ENCODE measurements at regions not wholly inside any gene's neighbourhood (a gene's known extent, or its start where the extent isn't known, plus 50 kb on each side); places are given as distances from the start of the nearest gene placed in this dataset.

GRCh38 chr3:152671446-152672319 lies 163.2 kb upstream of the P2RY1 start:
- TF ChIP-seq CSRNP3 (CRISPR knock-in tag; IDR thresholded peaks at IDR 0.05) (no peak), TOX (CRISPR knock-in tag; IDR thresholded peaks at IDR 0.05; ENCODE audit: borderline replicate concordance) (no peak), POU6F1 (CRISPR knock-in tag; IDR thresholded peaks at IDR 0.05; ENCODE audit: borderline replicate concordance, low read depth) (no peak), ARNTL (CRISPR knock-in tag; IDR thresholded peaks at IDR 0.05; ENCODE audit: borderline replicate concordance, low read depth) (no peak), ESRRG (CRISPR knock-in tag; IDR thresholded peaks at IDR 0.05) (no peak), ZNF8 (CRISPR knock-in tag; IDR thresholded peaks at IDR 0.05) (no peak)

All from SK-N-SH treated with all-trans-retinoic acid at 6 μM for 48 hours (cell line).